K562 (cell line): ENCODE measurements at regions not wholly inside any gene's neighbourhood (a gene's known extent, or its start where the extent isn't known, plus 50 kb on each side); places are given as distances from the start of the nearest gene placed in this dataset.

ENCODE experiments used
- ARNT ChIP-seq, 2 experiments: fragments of 450-650 bp; IDR thresholded peaks; 2 replicates each; pipeline ENCODE4 v1.6.1; 2016; ENCODE audit warnings: mild to moderate bottlenecking in 1 of 2
- CREB1 ChIP-seq, 2 experiments: sonication (generic) in 1 of 2; formaldehyde crosslinking in 1 of 2; IDR thresholded peaks; 2 replicates each; pipeline versions ENCODE4 v1.6.1 to v1.8.0; 2012 to 2022; ENCODE audit warnings: inconsistent platforms in 1 of 2, mild to moderate bottlenecking in 1 of 2, missing genetic modification reagents in 1 of 2, moderate library complexity in 1 of 2
- GATAD2B ChIP-seq: fragments of 450-650 bp; IDR thresholded peaks from 2 replicates; pipeline ENCODE4 v1.6.1; 2017; ENCODE audit warnings: mild to moderate bottlenecking, borderline replicate concordance
- HMGN3 ChIP-seq: IDR thresholded peaks from 2 replicates; pipeline ENCODE4 v1.6.1; 2011; ENCODE audit warnings: borderline replicate concordance, low read depth, mild to moderate bottlenecking, mixed read lengths, low read length; ENCODE audit not compliant: insufficient read length; ENCODE audit errors: extremely low read depth
- KHSRP ChIP-seq: fragments of 450-650 bp; IDR thresholded peaks from 2 replicates; pipeline ENCODE4 v1.6.1; 2017
- LCOR ChIP-seq: sonication (generic); formaldehyde crosslinking; IDR thresholded peaks from 2 replicates; pipeline ENCODE4 v1.8.0; 2022; ENCODE audit warnings: mild to moderate bottlenecking, missing genetic modification reagents
- MAFG ChIP-seq: fragments of 450-650 bp; conservative IDR thresholded peaks from 2 replicates; pipeline ENCODE4 v1.6.1; 2016; ENCODE audit warnings: missing genetic modification characterization, missing compliant biosample characterization
- MCM5 ChIP-seq: fragments of 450-650 bp; IDR thresholded peaks from 2 replicates; pipeline ENCODE4 v1.6.1; 2016; ENCODE audit warnings: low read depth
- MEIS2 ChIP-seq: fragments of 450-650 bp; IDR thresholded peaks from 2 replicates; pipeline ENCODE4 v1.6.1; 2014; ENCODE audit warnings: mild to moderate bottlenecking; ENCODE audit not compliant: partially characterized antibody
- MTA2 ChIP-seq: fragments of 450-650 bp; IDR thresholded peaks from 2 replicates; pipeline ENCODE4 v1.6.1; 2016; ENCODE audit warnings: low read depth
- NBN ChIP-seq: fragments of 450-650 bp; IDR thresholded peaks from 2 replicates; pipeline ENCODE4 v1.6.1; 2016; ENCODE audit warnings: low read depth, mild to moderate bottlenecking
- NR4A1 ChIP-seq, 2 experiments: fragments of 250-450 bp in 1 of 2; fragments of 450-650 bp in 1 of 2; sonication (Bioruptor Pico) in 1 of 2; IDR thresholded peaks; 2 replicates each; pipeline versions ENCODE4 v1.4.0 to v1.6.1; 2016 to 2020; ENCODE audit warnings: mild to moderate bottlenecking in 2 of 2, missing compliant biosample characterization in 1 of 2, missing genetic modification characterization in 1 of 2, moderate library complexity in 1 of 2
- PBX2 ChIP-seq, 2 experiments: IDR thresholded peaks in 1 of 2; conservative IDR thresholded peaks in 1 of 2; 2 replicates each; pipeline ENCODE4 v1.6.1; 2016; ENCODE audit warnings: low read depth in 2 of 2, mild to moderate bottlenecking in 1 of 2, missing compliant biosample characterization in 1 of 2, missing genetic modification characterization in 1 of 2, moderate library complexity in 1 of 2
- STAT5B ChIP-seq: fragments of 250-450 bp; sonication (Bioruptor Pico); IDR thresholded peaks from 2 replicates; pipeline ENCODE4 v1.8.0; 2021; ENCODE audit warnings: mild to moderate bottlenecking, inconsistent platforms
- TEAD1 ChIP-seq, 2 experiments: fragments of 450-650 bp in 1 of 2; sonication (generic) in 1 of 2; formaldehyde crosslinking; IDR thresholded peaks; 2 replicates each; pipeline versions ENCODE4 v1.4.0 to v1.8.0; 2020 to 2022; ENCODE audit warnings: mild to moderate bottlenecking in 2 of 2, missing genetic modification reagents in 1 of 2
- TEAD4 ChIP-seq, 2 experiments: sonication (generic) in 1 of 2; formaldehyde crosslinking in 1 of 2; IDR thresholded peaks; 2 replicates each; pipeline versions ENCODE4 v1.6.1 to v1.8.0; 2012 to 2022; ENCODE audit warnings: borderline replicate concordance in 1 of 2, inconsistent platforms in 1 of 2, low read length in 1 of 2, mild to moderate bottlenecking in 1 of 2, missing genetic modification reagents in 1 of 2
- ZBTB11 ChIP-seq, 3 experiments: fragments of 200-800 bp in 1 of 3; fragments of 250-450 bp in 1 of 3; fragments of 450-650 bp in 1 of 3; sonication (Bioruptor Pico) in 1 of 3; sonication (Bioruptor generic) in 1 of 3; formaldehyde crosslinking in 1 of 3; IDR thresholded peaks; 2 replicates each; pipeline versions ENCODE4 v1.6.1 to v1.8.0; 2016 to 2022; ENCODE audit warnings: mild to moderate bottlenecking in 2 of 3, missing genetic modification characterization in 2 of 3, missing compliant biosample characterization in 1 of 3, moderate library complexity in 1 of 3
- ZNF24 ChIP-seq: fragments of 450-650 bp; IDR thresholded peaks from 2 replicates; pipeline ENCODE4 v1.6.1; 2016
- ZNF282 ChIP-seq: sonication (generic); formaldehyde crosslinking; IDR thresholded peaks from 2 replicates; pipeline ENCODE4 v1.8.1; 2023; ENCODE audit warnings: missing genetic modification reagents
- ZNF316 ChIP-seq: fragments of 450-650 bp; IDR thresholded peaks from 2 replicates; pipeline ENCODE4 v1.6.1; 2016
- ZNF511 ChIP-seq: sonication (generic); formaldehyde crosslinking; IDR thresholded peaks from 2 replicates; pipeline ENCODE4 v1.8.0; 2022; ENCODE audit warnings: mild to moderate bottlenecking, missing genetic modification reagents
- ZNF766 ChIP-seq: fragments of 200-800 bp; sonication (Bioruptor generic); conservative IDR thresholded peaks from 2 replicates; pipeline ENCODE4 v1.6.1; 2016; ENCODE audit warnings: missing genetic modification characterization, missing compliant biosample characterization

GRCh38 chr12:92404921-92405320 is 259.3 kb upstream of the BTG1 start (continued):
- no peak for TF ChIP-seq PBX2 (CRISPR knock-in tag; IDR thresholded peaks at IDR 0.05; ENCODE audit: low read depth)
- TF ChIP-seq PBX2 (tag; conservative IDR thresholded peaks at IDR 0.05; ENCODE audit: low read depth) = 0 out of 2 replicates have a peak, but pooled peaks have one; percentile 5
- no peak for TF ChIP-seq ZNF282
- TF ChIP-seq ZNF24 = peak; percentile 34; the same call in 1 of the 2 replicates
- peak; percentile 64 to 90; a peak in 1 of 4 replicates for TF ChIP-seq ARNT (IDR thresholded peaks at IDR 0.05)
- peak; percentile 69 for TF ChIP-seq NBN
- TF ChIP-seq TEAD1 (CRISPR knock-in tag; IDR thresholded peaks at IDR 0.05) = peak in 1 of 2 experiments; percentile 77; a peak in 2 of 4 replicates
- TF ChIP-seq MCM5 = no peak
- no peak for TF ChIP-seq NR4A1 (CRISPR knock-in tag; IDR thresholded peaks at IDR 0.05)
- TF ChIP-seq NR4A1 (tag; IDR thresholded peaks at IDR 0.05) = peak; percentile 62; the same call in 1 of the 2 replicates
- peak; percentile 76; the same call in 1 of the 2 replicates for TF ChIP-seq KHSRP
- peak; percentile 69 for TF ChIP-seq HMGN3
- TF ChIP-seq MEIS2 = peak; percentile 61
- TF ChIP-seq ZNF511 (CRISPR knock-in tag) = no peak
- no peak for TF ChIP-seq STAT5B
- TF ChIP-seq MAFG (tag) = peak; percentile 72
- TF ChIP-seq CREB1 (IDR thresholded peaks at IDR 0.05) = peak; percentile 52; the same call in 1 of the 2 replicates
- TF ChIP-seq CREB1 (CRISPR knock-in tag; IDR thresholded peaks at IDR 0.05) = no peak
- TF ChIP-seq TEAD4 (IDR thresholded peaks at IDR 0.05; ENCODE audit: low read length) = peak; percentile 99
- no peak for TF ChIP-seq TEAD4 (CRISPR knock-in tag; IDR thresholded peaks at IDR 0.05; ENCODE audit: borderline replicate concordance)
- TF ChIP-seq MTA2 = peak; percentile 98
- peak; percentile 87 for TF ChIP-seq ZNF766 (CRISPR knock-in tag)
- peak; percentile 65 for TF ChIP-seq LCOR (CRISPR knock-in tag)
- TF ChIP-seq GATAD2B = no peak; the same call in 1 of the 2 replicates
- peak in 1 of 3 experiments; percentile 69; a peak in 2 of 6 replicates for TF ChIP-seq ZBTB11 (CRISPR knock-in tag; IDR thresholded peaks at IDR 0.05)
- TF ChIP-seq ZNF316 = peak; percentile 39; the same call in 1 of the 2 replicates
